ENCODE measurements at regions not wholly inside any gene's neighbourhood (a gene's known extent, or its start where the extent isn't known, plus 50 kb on each side); places are given as distances from the start of the nearest gene placed in this dataset.

DNA sequence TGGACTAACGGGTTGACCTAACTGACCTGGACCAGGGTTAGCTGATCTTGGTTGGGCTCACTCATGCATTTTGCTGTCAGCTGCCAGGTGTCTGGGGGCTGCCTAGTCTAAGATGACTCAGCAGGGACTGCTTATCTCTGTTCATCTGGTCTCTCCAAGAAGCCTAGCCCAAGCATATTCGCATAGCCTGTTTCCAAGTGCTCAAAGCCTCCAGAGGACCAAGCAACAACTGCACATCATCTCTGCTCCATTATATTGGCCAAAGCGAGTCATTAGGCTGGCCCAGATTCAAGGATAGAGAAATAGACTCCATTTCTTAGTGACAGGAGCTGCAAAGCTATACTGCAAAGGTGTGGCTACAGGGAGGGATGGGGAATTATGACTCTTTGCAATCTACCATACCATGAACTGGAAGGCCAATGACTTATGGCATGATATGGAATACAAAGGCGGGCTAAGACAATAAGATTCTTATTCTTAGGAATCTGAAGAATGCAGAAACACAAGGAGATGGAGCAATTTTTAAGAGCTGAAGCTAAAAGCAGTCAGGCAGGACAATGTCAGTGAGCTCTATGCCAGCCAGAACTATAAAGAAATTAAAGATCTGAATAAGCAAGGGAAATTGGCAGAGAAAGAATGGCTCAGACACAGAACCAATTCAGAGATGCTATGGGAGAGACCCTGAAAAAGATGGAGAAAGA lies 194.6 kb upstream of the FSCB start:
- DNase-seq: no peak

GRCh38 chr14:44700694-44701093 lies 193.6 kb upstream of the FSCB start:
- no peak for DNase-seq

DNA sequence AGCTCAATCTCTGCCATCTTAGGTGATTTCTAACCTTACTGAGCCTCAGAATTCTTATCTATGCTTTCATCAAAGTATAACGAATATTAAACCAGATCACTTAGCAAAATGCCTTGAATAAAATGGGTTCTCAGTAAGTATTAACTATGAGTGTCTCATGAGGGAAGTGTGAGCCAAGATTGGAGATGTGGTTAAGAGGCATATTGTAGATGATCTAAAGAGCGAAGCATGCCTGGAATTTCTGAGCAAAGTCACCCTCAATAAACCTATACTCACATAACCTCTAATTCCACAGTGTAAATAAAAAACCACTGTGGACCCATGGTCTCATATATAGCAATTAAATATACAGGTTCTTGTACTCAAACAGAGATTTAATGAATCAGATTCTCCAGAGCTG lies 193.1 kb upstream of the FSCB start:
- no peak for DNase-seq

GRCh38 chr14:44699391-44699790 lies 192.3 kb upstream of the FSCB start:
- no peak for DNase-seq

DNA sequence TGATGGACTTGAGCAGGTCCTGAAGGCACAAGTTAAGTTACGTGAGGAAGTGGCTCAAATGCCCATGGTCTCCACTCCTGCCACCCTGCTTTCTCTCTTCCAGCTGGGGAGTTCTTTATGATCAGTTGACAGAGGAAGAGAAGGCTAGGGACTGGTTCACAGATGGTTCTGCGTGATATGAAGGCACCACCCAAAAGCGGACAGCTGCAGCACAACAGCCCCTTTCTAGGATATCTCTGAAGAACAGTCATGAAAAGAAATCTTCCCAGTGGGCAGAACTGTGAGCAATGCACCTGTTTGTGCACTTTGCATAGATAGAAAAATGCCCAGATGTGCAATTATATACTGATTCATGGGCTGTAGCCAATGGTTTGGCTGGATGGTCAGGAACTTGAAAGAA lies 162.4 kb upstream of the FSCB start:
- DNase-seq: no peak

GRCh38 chr14:44663136-44663535 lies 156.1 kb upstream of the FSCB start:
- no peak for DNase-seq

DNA sequence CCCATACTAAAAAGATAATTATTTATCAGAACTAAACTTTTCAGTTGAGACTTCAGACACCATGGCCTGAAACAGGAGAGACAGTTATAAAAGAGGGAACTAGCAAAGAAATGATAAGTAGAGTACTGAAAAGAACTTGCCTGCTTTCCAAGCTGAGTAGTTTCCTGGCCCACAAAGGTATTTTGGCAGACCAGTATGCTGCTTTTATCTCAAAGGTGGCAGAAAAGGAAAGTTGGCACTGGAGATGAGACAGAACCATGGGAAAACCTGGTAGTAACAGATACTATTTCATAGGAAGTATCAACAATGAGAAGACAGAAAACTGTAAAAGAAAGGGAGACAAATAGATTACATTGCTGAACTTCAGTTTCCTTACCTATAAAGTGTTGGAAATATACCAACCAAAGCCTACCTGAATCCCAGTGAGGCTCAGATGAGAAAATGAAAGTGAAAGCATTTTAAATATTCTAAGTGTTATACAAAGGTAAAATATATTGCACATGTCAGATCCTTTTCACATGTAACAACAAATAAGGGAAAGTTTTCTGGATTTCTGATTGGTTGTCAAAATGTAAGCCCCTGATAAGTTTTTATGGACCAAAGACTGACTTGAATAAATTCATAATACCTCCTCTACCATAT lies 155.3 kb upstream of the FSCB start:
- no peak for DNase-seq

- no peak for DNase-seq
Measured at GRCh38 chr14:44658389-44658696, 151.3 kb upstream of the FSCB start.

DNA sequence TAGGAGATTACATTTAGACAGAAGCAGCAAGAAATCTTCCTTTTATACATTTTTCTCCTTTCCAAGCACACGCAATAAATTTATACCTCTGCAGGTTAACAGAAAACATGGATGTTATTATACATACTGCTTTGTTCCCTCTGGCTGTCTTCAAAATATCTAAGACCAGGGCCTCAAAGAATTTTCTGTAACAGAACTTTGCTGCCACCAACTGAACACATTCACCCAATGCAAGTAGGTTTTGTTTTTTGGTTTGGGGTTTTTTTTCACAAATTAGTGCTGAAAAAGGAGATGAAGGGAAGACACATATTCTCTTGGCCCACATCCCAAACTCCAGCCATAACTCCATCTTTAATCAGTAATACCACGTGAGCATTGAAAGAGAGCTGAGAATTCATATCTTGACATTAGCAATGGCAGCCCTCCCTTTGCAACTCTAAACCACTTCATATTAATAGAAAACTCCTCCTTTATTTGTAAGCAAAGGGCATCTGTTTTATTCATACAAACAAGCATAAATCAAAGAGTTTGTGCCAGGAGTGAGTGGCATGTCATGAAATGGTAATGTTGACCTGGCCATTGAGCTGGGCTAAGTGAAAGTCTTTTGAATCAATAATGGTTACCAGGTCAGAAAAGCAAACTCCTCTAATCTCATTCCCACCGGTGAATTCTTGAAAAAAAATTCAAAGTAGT lies 150.8 kb upstream of the FSCB start:
- peak; percentile 50 for DNase-seq

DNA sequence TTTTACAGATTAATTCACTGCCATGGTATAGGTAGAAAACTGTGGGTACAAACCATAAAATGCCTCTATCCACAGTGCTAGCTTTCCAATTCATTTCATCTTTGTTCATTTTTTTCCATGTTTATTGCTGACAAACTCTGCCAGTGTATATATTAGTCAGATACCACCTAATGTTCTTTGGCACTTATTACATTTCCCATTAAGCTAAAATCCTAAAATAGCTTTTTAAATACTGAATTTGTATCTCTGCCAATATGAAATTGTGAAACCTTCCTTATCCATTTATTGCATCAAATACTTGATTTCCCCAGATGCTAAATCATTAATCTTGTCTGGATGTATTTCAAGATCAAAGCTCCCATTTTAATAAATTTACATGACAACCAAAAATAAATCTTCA lies 150.1 kb upstream of the FSCB start:
- DNase-seq: no peak

DNA sequence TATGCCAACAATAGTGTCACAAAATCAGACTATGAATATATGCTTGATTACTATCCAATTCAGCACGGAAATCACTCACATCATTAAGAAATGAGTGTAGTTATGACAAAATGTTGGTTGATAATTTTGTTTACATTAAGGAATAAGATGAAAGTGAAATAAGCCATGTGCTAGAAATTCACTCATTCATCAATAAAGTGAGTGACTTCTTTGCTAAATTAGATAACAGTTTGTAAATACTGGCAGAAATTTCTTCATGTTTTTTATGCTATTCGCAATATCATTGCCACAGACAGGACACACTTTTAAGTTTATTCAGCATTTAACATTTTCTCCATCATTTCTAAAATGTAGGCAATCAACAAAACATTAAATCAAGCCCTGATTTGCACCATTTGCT lies 147.5 kb upstream of the FSCB start:
- DNase-seq: no peak

GRCh38 chr14:44653641-44654040 lies 146.6 kb upstream of the FSCB start:
- DNase-seq: no peak

DNA sequence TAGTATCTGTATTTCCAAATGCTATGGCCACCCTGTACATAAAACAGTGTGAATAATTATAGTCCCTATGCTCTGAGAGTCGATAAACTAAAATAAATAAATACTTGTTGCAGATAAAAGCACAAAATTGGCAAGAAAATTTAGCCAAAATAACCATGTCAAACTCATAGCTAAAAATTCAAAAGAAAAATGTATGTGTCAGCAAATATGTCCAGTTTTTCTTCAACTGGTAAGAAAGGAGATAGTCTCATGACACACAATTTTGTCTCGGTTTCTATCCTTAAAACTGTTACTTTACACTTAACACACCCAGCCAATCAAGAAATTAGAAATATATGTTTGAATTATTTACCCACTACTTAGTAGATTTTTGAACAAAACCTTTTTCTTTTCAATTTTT lies 145.6 kb upstream of the FSCB start:
- no peak for DNase-seq

GRCh38 chr14:44649061-44649460 lies 142.0 kb upstream of the FSCB start:
- DNase-seq: no peak

GRCh38 chr14:44640416-44640815 lies 133.3 kb upstream of the FSCB start:
- no peak for DNase-seq

DNA sequence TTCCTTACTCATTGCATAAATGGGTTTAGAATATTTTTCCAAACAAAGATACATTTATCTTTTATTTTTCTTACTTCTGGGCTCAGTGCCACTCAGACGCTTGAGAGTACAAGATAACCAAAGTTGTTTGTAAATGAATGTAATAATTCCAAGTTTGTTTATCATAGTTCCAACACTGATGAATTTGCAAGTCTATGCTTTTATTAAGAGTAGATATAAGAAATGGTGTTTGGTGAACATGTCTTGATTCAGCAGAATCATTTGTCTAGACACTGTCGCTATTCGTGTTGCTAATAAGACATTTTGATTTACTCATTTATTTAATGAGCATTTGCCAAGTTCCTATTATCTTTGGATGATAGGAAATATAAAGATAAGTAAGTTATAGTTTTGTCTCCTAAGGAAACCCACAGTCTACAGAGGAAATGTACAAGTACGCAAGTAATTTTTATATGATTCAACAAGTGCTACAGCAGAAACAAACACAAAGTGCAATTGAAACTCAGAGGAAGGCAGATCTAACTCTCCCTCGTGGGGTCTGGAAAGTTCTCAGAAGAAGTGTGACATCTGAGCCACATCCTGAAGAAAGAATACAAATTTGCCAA lies 132.8 kb upstream of the FSCB start:
- no peak for DNase-seq

DNA sequence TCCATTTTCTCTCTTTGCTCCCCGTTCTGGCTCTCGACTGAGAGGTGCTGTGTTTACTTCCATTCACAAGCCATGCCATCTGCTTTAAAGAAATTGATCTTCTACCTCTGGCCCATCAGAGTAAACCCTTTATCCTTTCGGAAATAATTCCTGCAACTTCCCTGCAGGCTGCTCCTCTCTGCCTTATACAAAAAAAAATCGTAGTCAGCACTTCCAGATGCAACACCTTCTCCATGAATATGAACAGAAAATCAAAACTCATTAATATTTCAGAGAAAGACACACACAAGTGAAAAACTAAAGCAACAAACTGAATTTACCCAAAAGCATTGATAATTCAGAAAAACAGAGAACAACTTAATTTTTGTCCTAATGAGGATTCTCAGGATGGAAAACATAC lies 127.6 kb upstream of the FSCB start:
- no peak for DNase-seq

DNA sequence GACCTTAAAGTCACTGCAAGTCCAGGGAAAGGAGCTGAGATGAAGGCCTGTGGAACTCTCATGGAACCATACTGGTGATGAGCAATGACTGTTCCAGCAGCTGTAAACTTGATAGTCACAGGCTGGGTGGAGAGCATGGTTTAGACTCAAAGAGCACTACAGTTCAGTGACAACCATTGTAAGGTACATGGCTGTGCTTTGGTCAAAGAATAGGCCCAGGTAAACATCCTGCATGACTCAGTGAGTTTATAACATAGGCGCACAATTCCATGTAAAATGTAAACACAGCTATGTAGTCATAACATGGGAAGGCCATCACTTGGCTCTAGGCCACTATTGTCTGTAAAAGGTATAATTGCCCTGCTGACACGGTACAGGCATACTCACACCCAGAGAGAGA lies 119.3 kb upstream of the FSCB start:
- DNase-seq: no peak

DNA sequence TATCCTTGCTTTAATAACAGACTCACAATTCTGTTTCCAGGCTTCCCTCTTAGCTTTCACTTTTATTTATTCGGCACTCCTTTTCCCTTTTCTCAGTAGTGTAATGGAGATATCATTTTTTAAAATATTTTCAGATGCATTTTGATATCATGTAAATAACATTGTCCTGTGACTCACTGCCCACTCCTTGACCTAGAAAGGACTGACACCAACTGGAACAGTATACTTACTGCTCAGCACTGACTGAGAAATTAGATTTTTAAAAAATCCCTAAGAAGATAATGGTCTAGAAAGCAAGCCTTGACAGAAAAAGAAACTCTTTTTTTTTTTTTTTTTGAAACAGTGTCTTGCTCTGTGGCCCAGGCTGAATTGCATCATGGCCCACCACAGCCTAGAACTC lies 118.0 kb upstream of the FSCB start:
- DNase-seq: no peak

GRCh38 chr14:44620121-44621019 lies 113.3 kb upstream of the FSCB start:
- DNase-seq: no peak

- no peak for DNase-seq
Measured at GRCh38 chr14:44616204-44616603, 109.1 kb upstream of the FSCB start.

GRCh38 chr14:44613061-44613712 lies 106.1 kb upstream of the FSCB start:
- DNase-seq: no peak

DNA sequence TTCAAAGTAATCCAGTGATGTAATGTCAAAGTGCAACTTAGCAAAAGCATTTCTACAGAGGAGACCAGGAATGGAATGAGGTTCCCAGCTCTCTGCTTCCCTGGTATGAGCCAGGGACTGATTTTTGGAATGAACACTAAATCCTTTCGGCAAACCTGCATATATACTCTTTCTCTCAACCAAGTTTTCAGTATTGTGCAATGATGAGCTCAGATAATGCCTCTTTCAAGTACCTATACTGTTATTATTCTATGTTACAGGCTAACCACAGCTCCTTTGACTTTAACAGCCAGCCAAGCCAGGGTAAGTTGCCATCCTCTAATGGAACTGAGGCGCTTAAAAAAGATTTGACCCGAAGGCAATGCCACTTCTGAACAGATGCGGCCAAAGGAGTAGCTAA lies 104.9 kb upstream of the FSCB start:
- no peak for DNase-seq

All from NCI-H1436 (cell line).